ENCODE measurements at regions not wholly inside any gene's neighbourhood (a gene's known extent, or its start where the extent isn't known, plus 50 kb on each side); places are given as distances from the start of the nearest gene placed in this dataset.

- Histone ChIP-seq H3K4me1 (replicated peaks) (no peaks in the 10 kb centered on the region), H3K27ac (no peak overlapping the region), H3K9me3 (no peaks in the 10 kb centered on the region), H3K36me3 (no peaks in the 10 kb centered on the region), H3K27me3 (replicated peaks; ENCODE audit: insufficient read depth) (no peaks in the 10 kb centered on the region), H3K4me3 (no peak overlapping the region)
- TF ChIP-seq, protein P1, sequence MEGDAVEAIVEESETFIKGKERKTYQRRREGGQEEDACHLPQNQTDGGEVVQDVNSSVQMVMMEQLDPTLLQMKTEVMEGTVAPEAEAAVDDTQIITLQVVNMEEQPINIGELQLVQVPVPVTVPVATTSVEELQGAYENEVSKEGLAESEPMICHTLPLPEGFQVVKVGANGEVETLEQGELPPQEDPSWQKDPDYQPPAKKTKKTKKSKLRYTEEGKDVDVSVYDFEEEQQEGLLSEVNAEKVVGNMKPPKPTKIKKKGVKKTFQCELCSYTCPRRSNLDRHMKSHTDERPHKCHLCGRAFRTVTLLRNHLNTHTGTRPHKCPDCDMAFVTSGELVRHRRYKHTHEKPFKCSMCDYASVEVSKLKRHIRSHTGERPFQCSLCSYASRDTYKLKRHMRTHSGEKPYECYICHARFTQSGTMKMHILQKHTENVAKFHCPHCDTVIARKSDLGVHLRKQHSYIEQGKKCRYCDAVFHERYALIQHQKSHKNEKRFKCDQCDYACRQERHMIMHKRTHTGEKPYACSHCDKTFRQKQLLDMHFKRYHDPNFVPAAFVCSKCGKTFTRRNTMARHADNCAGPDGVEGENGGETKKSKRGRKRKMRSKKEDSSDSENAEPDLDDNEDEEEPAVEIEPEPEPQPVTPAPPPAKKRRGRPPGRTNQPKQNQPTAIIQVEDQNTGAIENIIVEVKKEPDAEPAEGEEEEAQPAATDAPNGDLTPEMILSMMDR (IDR thresholded peaks at IDR 0.05), result no peak
- TF ChIP-seq POLR2A (IDR thresholded peaks at IDR 0.05) (no peak), POLR2AphosphoS5 (IDR thresholded peaks at IDR 0.05) (no peak)
- intact Hi-C loops (cut with DNase I), result no loop called here
- WGBS, result 84% methylated on average over 1 of the region's 1 CpG
- no peak for DNase-seq (ENCODE audit: low spot score)
Measured at GRCh38 chr15:37758412-37758811, 176.0 kb upstream of the TMCO5A start.

- Histone ChIP-seq H3K27ac (no peak overlapping the region), H3K27me3 (replicated peaks; ENCODE audit: insufficient read depth) (no peaks in the 10 kb centered on the region), H3K9me3 (no peaks in the 10 kb centered on the region), H3K4me3 (no peak overlapping the region), H3K4me1 (replicated peaks) (no peaks in the 10 kb centered on the region), H3K36me3 (no peaks in the 10 kb centered on the region)
- TF ChIP-seq, protein P1 (IDR thresholded peaks at IDR 0.05), result peak; percentile 5 to 47 (median 23)
- no peak for TF ChIP-seq POLR2A (IDR thresholded peaks at IDR 0.05)
- intact Hi-C loops (cut with DNase I), result no loop called here
- WGBS, result 25% methylated on average over 3 of the region's 3 CpGs
- no peak for DNase-seq (ENCODE audit: low spot score)
Measured at GRCh38 chr15:37764733-37765191, 169.7 kb upstream of the TMCO5A start.

DNA sequence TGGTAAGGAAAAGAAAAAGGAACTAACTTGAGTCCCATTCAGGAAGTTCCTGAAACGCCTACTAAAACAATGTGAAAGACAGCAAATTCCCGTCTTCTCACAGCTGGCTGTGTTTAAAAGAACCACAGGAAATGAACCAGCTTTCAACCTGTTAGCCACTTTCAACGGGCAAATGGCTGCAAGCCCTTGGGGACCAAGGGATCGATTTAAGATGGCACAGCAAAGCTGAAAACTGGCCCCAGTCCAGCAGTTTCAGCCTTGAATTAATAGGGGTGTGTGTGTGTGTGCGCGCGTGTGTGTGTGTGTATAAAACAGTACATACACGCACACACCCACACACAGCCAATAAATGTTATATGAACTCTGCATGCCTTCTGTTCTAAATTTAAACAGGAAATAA lies 168.7 kb upstream of the TMCO5A start:
- DNase-seq (ENCODE audit: low spot score), result no peak
- no peaks in the 10 kb centered on the region for H3K36me3 ChIP-seq
- H3K27me3 ChIP-seq (replicated peaks; ENCODE audit: insufficient read depth), result no peaks in the 10 kb centered on the region
- H3K27ac ChIP-seq, result no peak overlapping the region
- H3K4me1 ChIP-seq (replicated peaks), result no peaks in the 10 kb centered on the region
- TF ChIP-seq, protein P1 (IDR thresholded peaks at IDR 0.05), result no peak
- WGBS, result 42% methylated on average over 8 of the region's 8 CpGs
- intact Hi-C loops (cut with DNase I), result no loop called here
- H3K9me3 ChIP-seq, result no peaks in the 10 kb centered on the region
- H3K4me3 ChIP-seq, result no peak overlapping the region

DNA sequence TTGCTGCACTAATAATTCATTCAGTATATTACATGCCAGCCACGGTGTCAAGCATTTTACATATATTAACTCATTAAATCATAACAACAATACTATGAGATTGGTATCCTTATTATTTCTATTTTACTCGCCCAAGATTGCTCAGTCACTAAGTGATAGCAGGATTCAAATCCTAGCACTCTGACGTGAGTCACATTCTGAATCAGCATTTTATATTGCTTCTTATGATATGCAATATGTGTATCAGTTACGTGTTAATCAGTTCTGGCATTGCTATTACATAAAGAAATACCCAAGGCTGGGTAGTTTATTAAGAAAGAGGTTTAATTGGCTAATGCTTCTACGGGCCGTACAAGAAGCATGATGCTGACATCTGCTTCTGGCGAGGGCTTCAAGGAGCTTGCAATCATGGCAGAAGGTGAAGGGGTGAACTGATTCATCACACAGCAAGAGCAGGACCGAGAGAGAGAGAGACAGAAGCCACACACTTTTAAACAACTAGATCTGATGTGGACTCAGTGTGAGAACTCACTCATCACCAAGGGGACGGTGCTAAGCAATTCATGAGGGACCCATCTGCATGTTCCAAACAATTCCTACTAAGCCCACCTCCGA lies 166.5 kb upstream of the TMCO5A start:
- Histone ChIP-seq H3K36me3 (no peaks in the 10 kb centered on the region), H3K4me1 (replicated peaks) (no peaks in the 10 kb centered on the region), H3K9me3 (no peaks in the 10 kb centered on the region), H3K4me3 (no peak overlapping the region), H3K27me3 (replicated peaks; ENCODE audit: insufficient read depth) (no peaks in the 10 kb centered on the region), H3K27ac (no peak overlapping the region)
- intact Hi-C loops (cut with DNase I), result no loop called here
- no peak for TF ChIP-seq POLR2AphosphoS5 (IDR thresholded peaks at IDR 0.05)
- TF ChIP-seq, protein P1 (IDR thresholded peaks at IDR 0.05), result no peak
- no peak for TF ChIP-seq POLR2A (IDR thresholded peaks at IDR 0.05)
- no peak for DNase-seq (ENCODE audit: low spot score)
- 91% methylated on average over 10 of the region's 10 CpGs for WGBS

GRCh38 chr15:37771465-37771864 lies 163.0 kb upstream of the TMCO5A start:
- Histone ChIP-seq H3K4me3 (no peak overlapping the region), H3K9me3 (no peaks in the 10 kb centered on the region), H3K4me1 (replicated peaks) (no peaks in the 10 kb centered on the region), H3K36me3 (no peaks in the 10 kb centered on the region), H3K27ac (no peak overlapping the region), H3K27me3 (replicated peaks; ENCODE audit: insufficient read depth) (no peaks in the 10 kb centered on the region)
- TF ChIP-seq, protein P1 (IDR thresholded peaks at IDR 0.05), result no peak
- TF ChIP-seq POLR2A (IDR thresholded peaks at IDR 0.05), result no peak
- TF ChIP-seq POLR2AphosphoS5 (IDR thresholded peaks at IDR 0.05), result no peak
- no peak for DNase-seq (ENCODE audit: low spot score)
- 23% methylated on average over 2 of the region's 2 CpGs for WGBS
- intact Hi-C loops (cut with DNase I), result no loop called here

Data from prostate gland (tissue), 2 donors.